WTC11 (cell line): ENCODE measurements at regions not wholly inside any gene's neighbourhood (a gene's known extent, or its start where the extent isn't known, plus 50 kb on each side); places are given as distances from the start of the nearest gene placed in this dataset.

ENCODE experiments used
- ATAC-seq: fragments of 200-7000 bp; cut with Tn5 transposase; 2 replicates; pipeline ENCODE4 v1.10.0; 2021; ENCODE audit warnings: mild to moderate bottlenecking, moderate library complexity
- CTCF ChIA-PET: fragments of 300-600 bp; sonication (Branson Sonifier 250); formaldehyde crosslinking; loops from one replicate; lab custom pipeline; 2021; ENCODE audit warnings: antibody characterized with exemption; lab: Charles Lee
- POLR2A ChIA-PET: fragments of 350-600 bp; sonication (Branson Sonifier 250); formaldehyde crosslinking; loops from one replicate; lab custom pipeline; 2021; ENCODE audit warnings: antibody characterized with exemption; lab: Charles Lee
- DNase-seq: peaks from one replicate; pipeline ENCODE4 v3.0.0; 2021; ENCODE audit warnings: low spot score
- H3K27ac Mint-ChIP-seq: 2 replicates; pipeline ENCODE4 v1.8.0; 2021; ENCODE audit warnings: mixed read lengths
- H3K27me3 Mint-ChIP-seq: 2 replicates; pipeline ENCODE4 v1.8.0; 2021; ENCODE audit warnings: low read depth, mild to moderate bottlenecking, moderate library complexity, mixed read lengths
- H3K36me3 Mint-ChIP-seq: 2 replicates; pipeline ENCODE4 v1.8.0; 2021; ENCODE audit warnings: mixed read lengths
- H3K4me1 Mint-ChIP-seq: 2 replicates; pipeline ENCODE4 v1.8.0; 2022; ENCODE audit warnings: mixed read lengths
- H3K4me3 Mint-ChIP-seq: 2 replicates; pipeline ENCODE4 v1.8.0; 2021; ENCODE audit warnings: mild to moderate bottlenecking, moderate library complexity, mixed read lengths
- H3K9me3 Mint-ChIP-seq: 2 replicates; pipeline ENCODE4 v1.8.0; 2021; ENCODE audit warnings: mixed read lengths
- ARID4B ChIP-seq: sonication (generic); formaldehyde crosslinking; IDR thresholded peaks from 2 replicates; pipeline ENCODE4 v1.8.0; 2023; ENCODE audit warnings: missing genetic modification reagents, mild to moderate bottlenecking, borderline replicate concordance
- ATF1 ChIP-seq: sonication (generic); formaldehyde crosslinking; IDR thresholded peaks from 2 replicates; pipeline ENCODE4 v1.8.1; 2023; ENCODE audit warnings: mild to moderate bottlenecking, moderate library complexity, missing genetic modification reagents
- ATF3 ChIP-seq: sonication (generic); formaldehyde crosslinking; conservative IDR thresholded peaks from 2 replicates; pipeline ENCODE4 v1.8.1; 2022; ENCODE audit warnings: mild to moderate bottlenecking, missing genetic modification reagents
- ATF6 ChIP-seq: sonication (generic); formaldehyde crosslinking; IDR thresholded peaks from 2 replicates; pipeline ENCODE4 v1.8.1; 2023; ENCODE audit warnings: mild to moderate bottlenecking, missing genetic modification reagents
- E2F5 ChIP-seq: sonication (generic); formaldehyde crosslinking; IDR thresholded peaks from 2 replicates; pipeline ENCODE4 v1.8.1; 2022; ENCODE audit warnings: mild to moderate bottlenecking, moderate library complexity, missing genetic modification reagents
- EMX1 ChIP-seq: fragments of 250-450 bp; sonication (Bioruptor Pico); IDR thresholded peaks from 2 replicates; pipeline ENCODE4 v1.8.0; 2021; ENCODE audit warnings: mild to moderate bottlenecking
- FOXK1 ChIP-seq: sonication (generic); formaldehyde crosslinking; IDR thresholded peaks from 2 replicates; pipeline ENCODE4 v1.8.0; 2022; ENCODE audit warnings: mild to moderate bottlenecking, moderate library complexity, missing genetic modification reagents
- GABPB1 ChIP-seq: sonication (generic); formaldehyde crosslinking; IDR thresholded peaks from 2 replicates; pipeline ENCODE4 v1.8.1; 2023; ENCODE audit warnings: mild to moderate bottlenecking, missing genetic modification reagents
- GRHL2 ChIP-seq: fragments of 250-450 bp; sonication (Bioruptor Pico); IDR thresholded peaks from 2 replicates; pipeline ENCODE4 v1.8.0; 2022; ENCODE audit warnings: mild to moderate bottlenecking, moderate library complexity; ENCODE audit not compliant: insufficient replicate concordance, severe bottlenecking
- HMGA2 ChIP-seq: fragments of 250-450 bp; sonication (Bioruptor Pico); IDR thresholded peaks from 2 replicates; pipeline ENCODE4 v1.4.0; 2021; ENCODE audit warnings: mild to moderate bottlenecking, moderate library complexity
- HMGXB4 ChIP-seq: sonication (generic); formaldehyde crosslinking; IDR thresholded peaks from 2 replicates; pipeline ENCODE4 v1.8.1; 2023; ENCODE audit warnings: mild to moderate bottlenecking, moderate library complexity, missing genetic modification reagents
- JAZF1 ChIP-seq: fragments of 250-450 bp; sonication (Bioruptor Pico); IDR thresholded peaks from 2 replicates; pipeline ENCODE4 v1.9.0; 2021; ENCODE audit warnings: moderate library complexity, mild to moderate bottlenecking, inconsistent platforms
- JUN ChIP-seq: sonication (generic); formaldehyde crosslinking; IDR thresholded peaks from 2 replicates; pipeline ENCODE4 v1.8.0; 2023; ENCODE audit warnings: mild to moderate bottlenecking, missing genetic modification reagents
- MLX ChIP-seq: sonication (generic); formaldehyde crosslinking; IDR thresholded peaks from 2 replicates; pipeline ENCODE4 v1.8.1; 2023; ENCODE audit warnings: mild to moderate bottlenecking, missing genetic modification reagents, moderate library complexity
- MYBL2 ChIP-seq: sonication (generic); formaldehyde crosslinking; IDR thresholded peaks from 2 replicates; pipeline ENCODE4 v1.8.1; 2023; ENCODE audit warnings: mild to moderate bottlenecking, moderate library complexity, missing genetic modification reagents
- NR1H2 ChIP-seq: sonication (generic); formaldehyde crosslinking; IDR thresholded peaks from 2 replicates; pipeline ENCODE4 v1.9.0; 2021; ENCODE audit warnings: mild to moderate bottlenecking, moderate library complexity, missing genetic modification reagents
- PRRX2 ChIP-seq: fragments of 250-450 bp; sonication (Bioruptor Pico); IDR thresholded peaks from 2 replicates; pipeline ENCODE4 v1.8.0; 2021; ENCODE audit warnings: mild to moderate bottlenecking
- RORB ChIP-seq: fragments of 250-450 bp; sonication (Bioruptor Pico); IDR thresholded peaks from 2 replicates; pipeline ENCODE4 v1.9.0; 2021; ENCODE audit warnings: mild to moderate bottlenecking
- SMAD3 ChIP-seq: sonication (generic); formaldehyde crosslinking; IDR thresholded peaks from 2 replicates; pipeline ENCODE4 v1.8.0; 2022; ENCODE audit warnings: missing genetic modification reagents, mild to moderate bottlenecking, borderline replicate concordance
- SOX15 ChIP-seq: fragments of 250-450 bp; sonication (Bioruptor Pico); IDR thresholded peaks from 2 replicates; pipeline ENCODE4 v1.9.0; 2021; ENCODE audit warnings: mild to moderate bottlenecking
- TEAD1 ChIP-seq: sonication (generic); formaldehyde crosslinking; IDR thresholded peaks from 2 replicates; pipeline ENCODE4 v1.8.0; 2022; ENCODE audit warnings: mild to moderate bottlenecking, missing genetic modification reagents
- ZNF263 ChIP-seq: sonication (generic); formaldehyde crosslinking; IDR thresholded peaks from 2 replicates; pipeline ENCODE4 v1.8.1; 2022; ENCODE audit warnings: low read depth, mild to moderate bottlenecking, moderate library complexity, missing genetic modification reagents
- ZNF416 ChIP-seq: fragments of 250-450 bp; sonication (Bioruptor Pico); IDR thresholded peaks from 2 replicates; pipeline ENCODE4 v1.9.0; 2021; ENCODE audit warnings: mild to moderate bottlenecking, inconsistent platforms
- ZNF425 ChIP-seq: fragments of 250-450 bp; sonication (Bioruptor Pico); conservative IDR thresholded peaks from 2 replicates; pipeline ENCODE4 v1.9.0; 2021; ENCODE audit warnings: mild to moderate bottlenecking

GRCh38 chr5:10876006-10876744, 115.1 kb upstream of the DAP start:
- Mint-ChIP-seq H3K36me3 (no peaks in the 10 kb centered on the region), H3K4me3 (no peak overlapping the region)
- TF ChIP-seq SMAD3 (CRISPR knock-in tag) (no peak), MYBL2 (CRISPR knock-in tag) (no peak), ATF3 (CRISPR knock-in tag) (no peak), ATF6 (CRISPR knock-in tag) (no peak), NR1H2 (CRISPR knock-in tag) (no peak), PRRX2 (CRISPR knock-in tag) (no peak), RORB (CRISPR knock-in tag) (no peak), GRHL2 (CRISPR knock-in tag) (no peak), SOX15 (CRISPR knock-in tag) (no peak), JAZF1 (CRISPR knock-in tag) (no peak), HMGA2 (CRISPR knock-in tag) (no peak), GABPB1 (CRISPR knock-in tag) (no peak), ATF1 (CRISPR knock-in tag) (no peak), MLX (no peak), ZNF416 (no peak), FOXK1 (CRISPR knock-in tag) (no peak), EMX1 (CRISPR knock-in tag) (no peak), JUN (CRISPR knock-in tag) (no peak), TEAD1 (CRISPR knock-in tag) (no peak)
- TF ChIP-seq, all 79 proteins: peak for 0
- Mint-ChIP-seq H3K4me1 (peaks cover 7% of the 10 kb centered on the region), H3K9me3 (no peaks in the 10 kb centered on the region), H3K27ac (no peak overlapping the region), H3K27me3 (no peaks in the 10 kb centered on the region)
- CTCF ChIA-PET: interaction anchor here (0.8 kb wide), 1 partner anchor 19 kb away, joined by 3 read pairs; no protein-coding TSS in a partner anchor
- no peak for DNase-seq
- ATAC-seq: no peak
- POLR2A ChIA-PET: no interaction called here

- Mint-ChIP-seq H3K36me3 (no peaks in the 10 kb centered on the region), H3K27ac (no peak overlapping the region), H3K27me3 (no peaks in the 10 kb centered on the region), H3K9me3 (no peaks in the 10 kb centered on the region), H3K4me1 (peaks cover 7% of the 10 kb centered on the region), H3K4me3 (no peak overlapping the region)
- ATAC-seq: no peak
- DNase-seq: no peak
- ChIA-PET CTCF (no interaction called here), POLR2A (no interaction called here)
- TF ChIP-seq ZNF425 (CRISPR knock-in tag) (no peak), ARID4B (no peak), ZNF263 (CRISPR knock-in tag) (no peak), E2F5 (CRISPR knock-in tag) (no peak), MYBL2 (CRISPR knock-in tag) (no peak), TEAD1 (CRISPR knock-in tag) (no peak), HMGXB4 (CRISPR knock-in tag) (no peak)
Measured at GRCh38 chr5:10875201-10875768, 114.3 kb upstream of the DAP start.
